Testis (tissue), 2 donors: ENCODE measurements at regions not wholly inside any gene's neighbourhood (a gene's known extent, or its start where the extent isn't known, plus 50 kb on each side); places are given as distances from the start of the nearest gene placed in this dataset.

Experiments
- DNase-seq: peaks from one replicate; pipeline ENCODE4 v3.0.0-alpha.2; 2019
- H3K27ac ChIP-seq, 2 donors: fragments of 200-600 bp; sonication (generic); one replicate each; pipeline ENCODE4 v1.5.1; 2019
- H3K27me3 ChIP-seq: fragments of 200-600 bp; sonication (generic); one replicate; pipeline ENCODE4 v1.5.1; 2019
- H3K36me3 ChIP-seq: fragments of 200-600 bp; sonication (generic); one replicate; pipeline ENCODE4 v1.5.1; 2017; ENCODE audit warnings: low read depth; ENCODE audit errors: missing control alignments
- H3K4me1 ChIP-seq: fragments of 200-600 bp; sonication (generic); one replicate; pipeline ENCODE4 v1.5.1; 2019
- H3K4me3 ChIP-seq, 2 donors: fragments of 200-600 bp; sonication (generic); one replicate each; pipeline ENCODE4 v1.5.1; 2017 to 2019
- H3K9me3 ChIP-seq: fragments of 200-600 bp; sonication (generic); one replicate; pipeline ENCODE4 v1.5.1; 2017
- POLR2A ChIP-seq: fragments of 450-650 bp; IDR thresholded peaks from one replicate; pipeline ENCODE4 v1.6.1; 2017; ENCODE audit warnings: antibody characterized with exemption, mild to moderate bottlenecking, moderate library complexity
- WGBS, 2 donors: methylation state at CpG; one replicate each; pipeline ENCODE4 v1.1.5; 2018; 5-methylcytosine and 5-hydroxymethylcytosine counted together
- intact Hi-C: fragments of 100-400 bp; cut with DNase I; formaldehyde crosslinking; loops from one replicate; pipeline ENCODE4 v1.15.1; 2023; ENCODE audit warnings: low total_unique reads
- TF ChIP-seq, protein P1 (sequence below), 3 experiments: fragments of 450-650 bp in 2 of 3; fragments of 200-600 bp in 1 of 3; sonication (generic) in 1 of 3; IDR thresholded peaks; one replicate each; pipeline ENCODE4 v1.5.1; 2016 to 2019; ENCODE audit warnings: antibody characterized with exemption in 3 of 3, mild to moderate bottlenecking in 2 of 3, moderate library complexity in 1 of 3

DNA sequence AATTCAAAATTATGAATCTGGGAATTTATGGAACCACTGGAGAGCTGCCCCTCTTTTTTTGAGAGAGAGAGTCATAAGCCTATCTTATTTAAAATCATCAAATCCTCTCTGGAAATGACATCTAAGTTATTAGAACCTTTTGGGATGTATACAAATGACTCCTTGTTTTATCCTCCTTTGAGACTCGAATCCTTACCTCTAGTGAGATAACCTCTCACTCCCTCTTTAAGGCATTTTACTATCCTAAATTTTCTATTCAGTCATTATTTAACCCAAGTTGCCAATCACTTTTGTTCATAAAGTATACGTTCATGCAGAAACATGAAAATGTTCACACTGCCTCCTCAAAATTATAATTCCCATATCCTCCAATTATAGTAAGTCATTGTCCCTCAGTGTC is 313.6 kb upstream of the C1orf87 start:
- Histone ChIP-seq H3K36me3 (no peaks in the 10 kb centered on the region), H3K27me3 (no peaks in the 10 kb centered on the region), H3K4me1 (no peaks in the 10 kb centered on the region), H3K4me3 (no peak overlapping the region), H3K27ac (no peak overlapping the region), H3K9me3 (no peaks in the 10 kb centered on the region)
- no peak for DNase-seq
- 90 to 94% methylated on average over 2 of the region's 2 CpGs for WGBS, 2 donors
- TF ChIP-seq, protein P1, sequence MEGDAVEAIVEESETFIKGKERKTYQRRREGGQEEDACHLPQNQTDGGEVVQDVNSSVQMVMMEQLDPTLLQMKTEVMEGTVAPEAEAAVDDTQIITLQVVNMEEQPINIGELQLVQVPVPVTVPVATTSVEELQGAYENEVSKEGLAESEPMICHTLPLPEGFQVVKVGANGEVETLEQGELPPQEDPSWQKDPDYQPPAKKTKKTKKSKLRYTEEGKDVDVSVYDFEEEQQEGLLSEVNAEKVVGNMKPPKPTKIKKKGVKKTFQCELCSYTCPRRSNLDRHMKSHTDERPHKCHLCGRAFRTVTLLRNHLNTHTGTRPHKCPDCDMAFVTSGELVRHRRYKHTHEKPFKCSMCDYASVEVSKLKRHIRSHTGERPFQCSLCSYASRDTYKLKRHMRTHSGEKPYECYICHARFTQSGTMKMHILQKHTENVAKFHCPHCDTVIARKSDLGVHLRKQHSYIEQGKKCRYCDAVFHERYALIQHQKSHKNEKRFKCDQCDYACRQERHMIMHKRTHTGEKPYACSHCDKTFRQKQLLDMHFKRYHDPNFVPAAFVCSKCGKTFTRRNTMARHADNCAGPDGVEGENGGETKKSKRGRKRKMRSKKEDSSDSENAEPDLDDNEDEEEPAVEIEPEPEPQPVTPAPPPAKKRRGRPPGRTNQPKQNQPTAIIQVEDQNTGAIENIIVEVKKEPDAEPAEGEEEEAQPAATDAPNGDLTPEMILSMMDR (IDR thresholded peaks at IDR 0.05), result no peak
- no peak for TF ChIP-seq POLR2A
- intact Hi-C loops, result no loop called here

GRCh38 chr1:60386249-60386648 is 312.7 kb upstream of the C1orf87 start:
- Histone ChIP-seq H3K27ac (no peak overlapping the region), H3K36me3 (no peaks in the 10 kb centered on the region), H3K4me1 (no peaks in the 10 kb centered on the region), H3K4me3 (no peak overlapping the region), H3K9me3 (no peaks in the 10 kb centered on the region), H3K27me3 (no peaks in the 10 kb centered on the region)
- DNase-seq, result no peak
- TF ChIP-seq, protein P1 (IDR thresholded peaks at IDR 0.05), result no peak
- no peak for TF ChIP-seq POLR2A
- WGBS, 2 donors, result 61% methylated on average over 3 of the region's 3 CpGs
- intact Hi-C loops, result no loop called here

DNA sequence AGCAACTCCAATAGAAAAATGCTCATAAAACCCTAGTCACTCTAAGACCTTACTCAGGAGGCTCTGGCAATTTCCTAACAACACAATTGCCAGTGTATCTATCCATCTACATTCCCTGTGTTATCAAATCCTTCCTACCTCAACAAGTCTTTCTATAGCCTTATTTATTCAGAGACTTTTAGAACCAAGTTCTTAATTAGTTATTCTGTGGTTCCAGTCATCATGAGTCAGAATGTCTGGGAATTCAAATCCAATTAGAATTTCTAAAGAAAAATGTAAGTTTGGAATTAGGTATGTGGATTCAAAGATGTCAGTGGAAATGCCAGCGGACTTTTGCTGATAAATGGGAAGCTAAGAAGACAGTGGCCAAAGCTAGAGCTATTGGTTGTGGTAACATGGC is 302.6 kb upstream of the C1orf87 start:
- WGBS, 2 donors, result 88 to 91% methylated on average over 1 of the region's 1 CpG

DNA sequence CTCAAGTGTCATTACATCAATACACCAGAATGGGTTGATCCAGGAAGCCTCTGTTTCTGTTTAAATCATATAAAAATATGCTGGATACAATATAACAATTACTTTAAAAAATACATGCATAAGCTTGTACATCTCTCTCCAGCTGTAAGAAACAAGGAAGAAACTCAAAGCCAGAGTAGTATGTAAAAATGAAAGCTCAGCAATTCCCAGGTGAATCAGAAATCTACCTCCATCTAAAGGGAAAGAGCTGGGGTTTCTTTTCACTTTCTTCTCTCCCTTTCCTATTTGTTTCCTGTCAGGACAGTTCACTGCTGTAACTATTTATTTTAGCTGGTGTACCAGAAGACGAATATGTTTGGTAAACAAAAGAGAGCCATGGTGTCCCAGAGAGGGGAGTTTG is 301.0 kb upstream of the C1orf87 start:
- intact Hi-C loops, result no loop called here
- Histone ChIP-seq H3K36me3 (no peaks in the 10 kb centered on the region), H3K4me1 (no peaks in the 10 kb centered on the region), H3K27me3 (no peaks in the 10 kb centered on the region), H3K9me3 (no peaks in the 10 kb centered on the region), H3K4me3 (no peak overlapping the region), H3K27ac (no peak overlapping the region)
- 75 to 86% methylated on average over 1 of the region's 1 CpG for WGBS, 2 donors
- DNase-seq, result no peak
- TF ChIP-seq, protein P1 (IDR thresholded peaks at IDR 0.05), result no peak
- TF ChIP-seq POLR2A, result no peak

More for the DNA sequence above, 302.6 kb upstream of the C1orf87 start:
- no peaks in the 10 kb centered on the region for H3K36me3 ChIP-seq
- intact Hi-C loops, result no loop called here
- H3K27me3 ChIP-seq, result no peaks in the 10 kb centered on the region
- H3K4me3 ChIP-seq, result no peak overlapping the region
- H3K4me1 ChIP-seq, result no peaks in the 10 kb centered on the region
- no peak for DNase-seq
- H3K9me3 ChIP-seq, result no peaks in the 10 kb centered on the region
- TF ChIP-seq, protein P1 (IDR thresholded peaks at IDR 0.05), result no peak
- TF ChIP-seq POLR2A, result no peak
- H3K27ac ChIP-seq, result no peak overlapping the region

- H3K27ac ChIP-seq, result no peak overlapping the region
- TF ChIP-seq, protein P1 (IDR thresholded peaks at IDR 0.05), result no peak
- no peak for TF ChIP-seq POLR2A
- WGBS, 2 donors, result 20 to 34% methylated on average over 7 of the region's 7 CpGs
- no peaks in the 10 kb centered on the region for H3K27me3 ChIP-seq
- no peaks in the 10 kb centered on the region for H3K4me1 ChIP-seq
- H3K4me3 ChIP-seq, result no peak overlapping the region
- no peaks in the 10 kb centered on the region for H3K36me3 ChIP-seq
- intact Hi-C loops, result no loop called here
- no peaks in the 10 kb centered on the region for H3K9me3 ChIP-seq
- DNase-seq, result no peak
Measured at GRCh38 chr1:60367532-60367931, 294.0 kb upstream of the C1orf87 start.
